VCaP (cell line): ENCODE measurements at regions not wholly inside any gene's neighbourhood (a gene's known extent, or its start where the extent isn't known, plus 50 kb on each side); places are given as distances from the start of the nearest gene placed in this dataset.

ENCODE experiments used
- H3K27ac ChIP-seq: fragments of 450-650 bp; 2 replicates; pipeline ENCODE4 v1.5.1; 2017
- TF ChIP-seq, protein P1 (sequence below): fragments of 450-650 bp; conservative IDR thresholded peaks from 2 replicates; pipeline ENCODE4 v1.5.1; 2017; ENCODE audit warnings: mild to moderate bottlenecking, moderate library complexity

- TF ChIP-seq, protein P1, sequence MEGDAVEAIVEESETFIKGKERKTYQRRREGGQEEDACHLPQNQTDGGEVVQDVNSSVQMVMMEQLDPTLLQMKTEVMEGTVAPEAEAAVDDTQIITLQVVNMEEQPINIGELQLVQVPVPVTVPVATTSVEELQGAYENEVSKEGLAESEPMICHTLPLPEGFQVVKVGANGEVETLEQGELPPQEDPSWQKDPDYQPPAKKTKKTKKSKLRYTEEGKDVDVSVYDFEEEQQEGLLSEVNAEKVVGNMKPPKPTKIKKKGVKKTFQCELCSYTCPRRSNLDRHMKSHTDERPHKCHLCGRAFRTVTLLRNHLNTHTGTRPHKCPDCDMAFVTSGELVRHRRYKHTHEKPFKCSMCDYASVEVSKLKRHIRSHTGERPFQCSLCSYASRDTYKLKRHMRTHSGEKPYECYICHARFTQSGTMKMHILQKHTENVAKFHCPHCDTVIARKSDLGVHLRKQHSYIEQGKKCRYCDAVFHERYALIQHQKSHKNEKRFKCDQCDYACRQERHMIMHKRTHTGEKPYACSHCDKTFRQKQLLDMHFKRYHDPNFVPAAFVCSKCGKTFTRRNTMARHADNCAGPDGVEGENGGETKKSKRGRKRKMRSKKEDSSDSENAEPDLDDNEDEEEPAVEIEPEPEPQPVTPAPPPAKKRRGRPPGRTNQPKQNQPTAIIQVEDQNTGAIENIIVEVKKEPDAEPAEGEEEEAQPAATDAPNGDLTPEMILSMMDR: no peak
- no peak overlapping the region for H3K27ac ChIP-seq
Measured at GRCh38 chr1:221164029-221164428, 284.8 kb downstream of the HLX start.

DNA sequence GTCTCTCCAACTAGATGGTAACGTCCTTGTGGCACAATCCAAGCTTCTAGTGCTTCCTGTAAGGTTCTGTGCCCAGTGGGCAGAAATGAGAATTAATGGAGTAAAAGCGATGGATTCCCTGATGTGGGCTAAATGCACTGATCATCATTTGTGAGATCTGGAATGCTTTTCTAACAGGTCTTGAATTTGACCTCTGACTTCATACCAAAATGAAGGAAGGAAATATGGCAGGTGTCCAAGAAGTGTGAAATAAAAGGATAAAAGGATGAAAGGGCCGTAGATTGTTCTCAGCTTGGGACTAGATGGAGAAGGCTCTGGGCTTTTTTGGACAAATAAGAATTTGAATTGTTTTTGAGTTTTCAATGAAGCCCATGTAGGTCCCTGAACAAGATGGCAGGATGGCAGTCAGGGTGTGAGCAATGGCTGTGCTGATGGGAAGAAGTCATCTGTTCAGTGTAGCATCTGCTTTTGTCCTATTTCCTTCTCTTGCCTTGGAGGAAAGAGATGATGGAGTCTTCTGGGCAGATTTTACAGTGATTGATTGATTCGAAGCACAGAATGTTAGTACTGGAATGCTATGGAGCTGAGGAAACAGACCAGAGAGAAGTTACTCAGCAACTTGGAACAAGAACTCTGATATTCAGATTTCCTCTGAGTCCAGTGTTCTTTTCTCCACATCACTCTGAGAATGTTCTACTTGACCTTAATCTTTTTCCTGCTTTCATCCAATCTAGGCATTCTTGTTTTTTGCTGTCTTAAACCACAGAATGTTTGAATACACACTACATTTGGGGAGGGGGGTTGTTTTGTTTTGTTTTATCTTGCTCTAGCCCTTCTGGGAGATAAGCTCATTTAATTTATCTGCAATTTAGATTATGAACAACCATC lies 286.0 kb downstream of the HLX start:
- TF ChIP-seq, protein P1: no peak
- H3K27ac ChIP-seq: no peak overlapping the region

- TF ChIP-seq, protein P1: no peak
- no peak overlapping the region for H3K27ac ChIP-seq
Measured at GRCh38 chr1:221165839-221166500, 286.7 kb downstream of the HLX start.

- H3K27ac ChIP-seq: no peak overlapping the region
- TF ChIP-seq, protein P1: no peak
Measured at GRCh38 chr1:221166559-221167318, 287.5 kb downstream of the HLX start.

DNA sequence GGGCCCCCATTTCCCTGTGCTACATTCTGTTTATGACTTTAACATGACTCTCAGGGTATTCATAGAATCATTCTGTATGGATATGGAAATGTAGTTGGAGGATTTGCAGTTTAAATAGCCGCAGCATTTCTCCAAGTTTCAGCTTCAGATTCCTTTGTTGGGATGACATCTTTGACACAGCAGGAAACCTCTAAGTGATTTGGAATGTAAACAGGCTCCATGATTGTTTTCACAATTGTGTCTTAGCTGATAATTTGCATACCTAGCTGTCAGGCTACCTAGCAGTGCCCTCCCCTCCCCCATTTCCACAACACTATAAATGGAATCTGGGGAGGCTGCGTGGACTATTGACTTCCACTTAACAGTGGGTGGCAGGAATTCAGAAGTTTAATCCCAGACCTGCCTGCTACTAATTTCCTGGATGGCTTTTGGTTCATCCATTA lies 290.2 kb downstream of the HLX start:
- TF ChIP-seq, protein P1: no peak
- no peak overlapping the region for H3K27ac ChIP-seq

DNA sequence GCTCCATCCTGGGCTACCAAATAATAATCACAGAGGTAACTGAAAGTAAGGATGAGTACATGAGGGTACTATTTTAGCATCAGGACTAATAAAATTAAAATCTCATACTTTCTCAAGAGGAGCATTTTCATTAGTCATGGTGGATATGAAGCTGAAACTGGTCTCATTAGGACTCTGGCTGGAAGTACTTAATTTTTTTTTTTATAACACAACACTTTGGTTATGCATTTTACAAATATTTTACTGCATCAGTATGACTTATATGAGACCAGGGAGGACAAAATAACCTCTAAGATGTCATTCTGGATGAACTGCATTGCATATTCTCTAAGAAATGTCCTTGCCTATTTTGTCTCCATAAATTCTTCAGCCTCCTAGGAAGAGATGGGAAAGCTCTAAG lies 290.9 kb downstream of the HLX start:
- no peak overlapping the region for H3K27ac ChIP-seq

More for the DNA sequence above, 290.9 kb downstream of the HLX start:
- TF ChIP-seq, protein P1: no peak
